Neural cell (in vitro differentiated cells): ENCODE measurements at regions not wholly inside any gene's neighbourhood (a gene's known extent, or its start where the extent isn't known, plus 50 kb on each side); places are given as distances from the start of the nearest gene placed in this dataset.

ENCODE experiments used
- H2AFZ ChIP-seq: fragments of 200-600, 300-800 bp; sonication (generic), shearing (Covaris generic); 2 replicates; pipeline ENCODE4 v1.6.0; 2014; ENCODE audit warnings: low read depth, mild to moderate bottlenecking, antibody characterized with exemption, low read length, moderate library complexity
- H3F3A ChIP-seq: fragments of 200-600 bp; shearing (Covaris generic); 2 replicates; pipeline ENCODE4 v1.6.1; 2016; ENCODE audit warnings: mild to moderate bottlenecking, moderate library complexity, mixed read lengths, antibody characterized with exemption, low read length; ENCODE audit not compliant: insufficient read depth, poor library complexity, severe bottlenecking
- H3K27ac ChIP-seq: fragments of 200-600, 300-800 bp; sonication (generic), shearing (Covaris generic); 2 replicates; pipeline ENCODE4 v1.5.1; 2014; ENCODE audit warnings: mild to moderate bottlenecking, low read length, moderate library complexity
- H3K27me3 ChIP-seq: fragments of 300-800, 200-600 bp; sonication (generic), shearing (Covaris generic); 2 replicates; pipeline ENCODE4 v1.6.0; 2014; ENCODE audit warnings: mild to moderate bottlenecking, low read depth, low read length, moderate library complexity; ENCODE audit not compliant: insufficient read depth
- H3K36me3 ChIP-seq: fragments of 300-800, 200-600 bp; sonication (generic), shearing (Covaris generic); 2 replicates; pipeline ENCODE4 v1.5.1; 2014; ENCODE audit warnings: mild to moderate bottlenecking, antibody characterized with exemption, low read length, moderate library complexity; ENCODE audit not compliant: insufficient read depth
- H3K4me2 ChIP-seq: fragments of 300-800, 200-600 bp; sonication (generic), shearing (Covaris generic); 2 replicates; pipeline ENCODE4 v1.6.0; 2014; ENCODE audit warnings: mild to moderate bottlenecking, low read length
- H3K4me3 ChIP-seq: fragments of 300-800, 200-600 bp; sonication (generic), shearing (Covaris generic); 2 replicates; pipeline ENCODE4 v1.5.1; 2014; ENCODE audit warnings: mild to moderate bottlenecking, low read length, moderate library complexity
- H3K79me2 ChIP-seq: fragments of 200-600 bp; shearing (Covaris generic); replicated peaks from 2 replicates; pipeline ENCODE4 v1.6.0; 2014; ENCODE audit warnings: mild to moderate bottlenecking, low read length, moderate library complexity; ENCODE audit not compliant: insufficient read depth
- H3K9ac ChIP-seq: fragments of 300-800, 200-600 bp; sonication (generic), shearing (Covaris generic); 2 replicates; pipeline ENCODE4 v1.6.1; 2016; ENCODE audit warnings: mild to moderate bottlenecking, low read length, mixed read lengths
- H3K9me2 ChIP-seq: fragments of 200-600 bp; shearing (Covaris generic); 2 replicates; pipeline ENCODE4 v1.6.1; 2016; ENCODE audit warnings: mild to moderate bottlenecking, low read length, mixed read lengths; ENCODE audit not compliant: insufficient read depth
- H3K9me3 ChIP-seq: fragments of 200-600, 300-800 bp; sonication (generic), shearing (Covaris generic); 2 replicates; pipeline ENCODE4 v1.6.1; 2016; ENCODE audit warnings: mild to moderate bottlenecking, mixed run types, low read length, moderate library complexity, mixed read lengths
- H4K20me1 ChIP-seq: fragments of 200-600 bp; shearing (Covaris generic); 2 replicates; pipeline ENCODE4 v1.6.1; 2016; ENCODE audit warnings: mild to moderate bottlenecking, mixed run types; ENCODE audit not compliant: insufficient read depth
- CTCF ChIP-seq: fragments of 450-650 bp; IDR thresholded peaks from 2 replicates; pipeline ENCODE4 v1.5.1; 2014; ENCODE audit warnings: antibody characterized with exemption, mild to moderate bottlenecking, moderate library complexity; ENCODE audit not compliant: poor library complexity, severe bottlenecking
- EP300 ChIP-seq: fragments of 450-650 bp; conservative IDR thresholded peaks from 2 replicates; pipeline ENCODE4 v1.6.1; 2014; ENCODE audit warnings: antibody characterized with exemption, mild to moderate bottlenecking, moderate library complexity; ENCODE audit not compliant: poor library complexity, severe bottlenecking
- EZH2 ChIP-seq: fragments of 200-600, 300-800 bp; shearing (Covaris generic), sonication (generic); IDR thresholded peaks from 2 replicates; pipeline ENCODE4 v1.6.1; 2014; ENCODE audit warnings: antibody characterized with exemption, low read length, borderline replicate concordance, mild to moderate bottlenecking; ENCODE audit not compliant: insufficient read depth, poor library complexity, severe bottlenecking
- MXI1 ChIP-seq: fragments of 450-650 bp; conservative IDR thresholded peaks from 2 replicates; pipeline ENCODE4 v1.6.1; 2014; ENCODE audit warnings: antibody characterized with exemption, mild to moderate bottlenecking; ENCODE audit not compliant: poor library complexity, severe bottlenecking
- POLR2AphosphoS5 ChIP-seq: IDR thresholded peaks from 2 replicates; pipeline ENCODE4 v1.6.1; 2012
- RAD21 ChIP-seq: fragments of 450-650 bp; conservative IDR thresholded peaks from 2 replicates; pipeline ENCODE4 v1.6.1; 2014; ENCODE audit warnings: antibody characterized with exemption, mild to moderate bottlenecking, moderate library complexity
- TAF1 ChIP-seq: IDR thresholded peaks from 2 replicates; pipeline ENCODE4 v1.6.1; 2012; ENCODE audit warnings: low read depth
- TF ChIP-seq, protein P1 (sequence below): IDR thresholded peaks from 2 replicates; pipeline ENCODE4 v1.6.1; 2012; ENCODE audit warnings: borderline replicate concordance

DNA sequence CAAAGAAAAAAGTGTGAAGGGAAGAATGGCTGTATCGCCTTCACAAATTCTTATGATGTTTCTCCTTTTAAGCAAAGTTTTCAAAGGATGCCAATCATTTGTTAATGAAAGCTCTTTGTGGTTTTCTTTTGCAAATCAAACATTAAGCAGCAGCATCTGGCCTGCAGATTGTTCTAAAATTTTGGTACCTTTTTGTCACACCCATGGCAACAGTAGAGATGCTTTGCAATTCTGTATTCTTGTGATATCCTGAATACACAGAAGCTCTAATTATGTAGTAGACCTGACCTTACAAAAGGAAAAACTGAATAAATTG, 79.8 kb downstream of the CDO1 start:
- no peaks in the 10 kb centered on the region for H4K20me1 ChIP-seq
- no peaks in the 10 kb centered on the region for H3K9me2 ChIP-seq
- TF ChIP-seq TAF1 (no peak), POLR2AphosphoS5 (no peak), EZH2 (no peak), EP300 (no peak), CTCF (no peak), MXI1 (no peak)
- TF ChIP-seq, protein P1, sequence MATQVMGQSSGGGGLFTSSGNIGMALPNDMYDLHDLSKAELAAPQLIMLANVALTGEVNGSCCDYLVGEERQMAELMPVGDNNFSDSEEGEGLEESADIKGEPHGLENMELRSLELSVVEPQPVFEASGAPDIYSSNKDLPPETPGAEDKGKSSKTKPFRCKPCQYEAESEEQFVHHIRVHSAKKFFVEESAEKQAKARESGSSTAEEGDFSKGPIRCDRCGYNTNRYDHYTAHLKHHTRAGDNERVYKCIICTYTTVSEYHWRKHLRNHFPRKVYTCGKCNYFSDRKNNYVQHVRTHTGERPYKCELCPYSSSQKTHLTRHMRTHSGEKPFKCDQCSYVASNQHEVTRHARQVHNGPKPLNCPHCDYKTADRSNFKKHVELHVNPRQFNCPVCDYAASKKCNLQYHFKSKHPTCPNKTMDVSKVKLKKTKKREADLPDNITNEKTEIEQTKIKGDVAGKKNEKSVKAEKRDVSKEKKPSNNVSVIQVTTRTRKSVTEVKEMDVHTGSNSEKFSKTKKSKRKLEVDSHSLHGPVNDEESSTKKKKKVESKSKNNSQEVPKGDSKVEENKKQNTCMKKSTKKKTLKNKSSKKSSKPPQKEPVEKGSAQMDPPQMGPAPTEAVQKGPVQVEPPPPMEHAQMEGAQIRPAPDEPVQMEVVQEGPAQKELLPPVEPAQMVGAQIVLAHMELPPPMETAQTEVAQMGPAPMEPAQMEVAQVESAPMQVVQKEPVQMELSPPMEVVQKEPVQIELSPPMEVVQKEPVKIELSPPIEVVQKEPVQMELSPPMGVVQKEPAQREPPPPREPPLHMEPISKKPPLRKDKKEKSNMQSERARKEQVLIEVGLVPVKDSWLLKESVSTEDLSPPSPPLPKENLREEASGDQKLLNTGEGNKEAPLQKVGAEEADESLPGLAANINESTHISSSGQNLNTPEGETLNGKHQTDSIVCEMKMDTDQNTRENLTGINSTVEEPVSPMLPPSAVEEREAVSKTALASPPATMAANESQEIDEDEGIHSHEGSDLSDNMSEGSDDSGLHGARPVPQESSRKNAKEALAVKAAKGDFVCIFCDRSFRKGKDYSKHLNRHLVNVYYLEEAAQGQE: no peak
- no peak overlapping the region for H2AFZ ChIP-seq
- no peak overlapping the region for H3K4me3 ChIP-seq
- H3K9me3 ChIP-seq: no peaks in the 10 kb centered on the region
- H3K36me3 ChIP-seq: no peaks in the 10 kb centered on the region
- no peak overlapping the region for H3K27ac ChIP-seq
- no peaks in the 10 kb centered on the region for H3K27me3 ChIP-seq
- no peak overlapping the region for H3K4me2 ChIP-seq
- H3F3A ChIP-seq: no peaks in the 10 kb centered on the region
- H3K79me2 ChIP-seq: no peaks in the 10 kb centered on the region
- no peak overlapping the region for H3K9ac ChIP-seq

DNA sequence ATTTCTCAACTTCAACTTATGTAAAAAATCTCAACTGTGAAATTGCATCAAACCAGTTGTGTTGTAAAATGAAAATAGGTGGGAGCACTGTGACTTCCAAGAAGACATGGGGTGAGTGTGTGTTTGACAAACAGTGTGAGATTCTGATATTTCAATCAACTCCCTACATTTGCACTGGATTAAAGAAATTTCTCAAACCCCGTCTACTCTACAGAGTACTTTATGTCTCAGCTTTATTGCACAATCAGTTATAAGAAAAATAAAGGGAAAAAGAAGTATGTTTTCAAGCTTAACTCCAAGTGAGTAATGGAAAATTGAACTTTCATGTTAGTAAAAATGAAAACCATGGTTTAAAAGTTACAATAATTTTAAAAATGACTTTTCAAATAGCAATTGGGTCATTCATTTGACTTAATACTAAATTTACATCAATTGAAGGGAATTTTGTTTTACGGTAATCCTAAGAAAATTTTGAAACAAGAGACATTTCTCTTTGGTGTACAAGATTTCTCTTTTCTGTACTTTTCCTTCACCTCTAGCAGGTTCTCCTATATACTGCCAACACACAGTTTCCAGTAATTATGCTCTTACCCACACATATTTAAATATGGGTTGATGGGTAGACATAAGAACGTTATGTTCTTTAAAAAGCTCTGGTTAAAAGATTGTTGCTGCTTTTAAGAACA, 80.3 kb downstream of the CDO1 start:
- no peaks in the 10 kb centered on the region for H3K36me3 ChIP-seq
- no peaks in the 10 kb centered on the region for H3F3A ChIP-seq
- no peaks in the 10 kb centered on the region for H3K79me2 ChIP-seq
- no peaks in the 10 kb centered on the region for H3K27me3 ChIP-seq
- no peak overlapping the region for H3K4me2 ChIP-seq
- H3K9me2 ChIP-seq: no peaks in the 10 kb centered on the region
- no peak overlapping the region for H2AFZ ChIP-seq
- H4K20me1 ChIP-seq: no peaks in the 10 kb centered on the region
- no peak overlapping the region for H3K9ac ChIP-seq
- H3K4me3 ChIP-seq: peak overlapping the region; percentile 30
- TF ChIP-seq MXI1 (no peak), POLR2AphosphoS5 (no peak), EZH2 (no peak), EP300 (no peak), RAD21 (no peak), CTCF (no peak), TAF1 (no peak)
- H3K27ac ChIP-seq: no peak overlapping the region
- no peaks in the 10 kb centered on the region for H3K9me3 ChIP-seq
